ENCODE measurements at regions not wholly inside any gene's neighbourhood (a gene's known extent, or its start where the extent isn't known, plus 50 kb on each side); places are given as distances from the start of the nearest gene placed in this dataset.
"Not testable (repeated sequence)": the region's sequence is repeated elsewhere in the genome, so short reads cannot be mapped to it uniquely, and the experiment has no call there.

DNA sequence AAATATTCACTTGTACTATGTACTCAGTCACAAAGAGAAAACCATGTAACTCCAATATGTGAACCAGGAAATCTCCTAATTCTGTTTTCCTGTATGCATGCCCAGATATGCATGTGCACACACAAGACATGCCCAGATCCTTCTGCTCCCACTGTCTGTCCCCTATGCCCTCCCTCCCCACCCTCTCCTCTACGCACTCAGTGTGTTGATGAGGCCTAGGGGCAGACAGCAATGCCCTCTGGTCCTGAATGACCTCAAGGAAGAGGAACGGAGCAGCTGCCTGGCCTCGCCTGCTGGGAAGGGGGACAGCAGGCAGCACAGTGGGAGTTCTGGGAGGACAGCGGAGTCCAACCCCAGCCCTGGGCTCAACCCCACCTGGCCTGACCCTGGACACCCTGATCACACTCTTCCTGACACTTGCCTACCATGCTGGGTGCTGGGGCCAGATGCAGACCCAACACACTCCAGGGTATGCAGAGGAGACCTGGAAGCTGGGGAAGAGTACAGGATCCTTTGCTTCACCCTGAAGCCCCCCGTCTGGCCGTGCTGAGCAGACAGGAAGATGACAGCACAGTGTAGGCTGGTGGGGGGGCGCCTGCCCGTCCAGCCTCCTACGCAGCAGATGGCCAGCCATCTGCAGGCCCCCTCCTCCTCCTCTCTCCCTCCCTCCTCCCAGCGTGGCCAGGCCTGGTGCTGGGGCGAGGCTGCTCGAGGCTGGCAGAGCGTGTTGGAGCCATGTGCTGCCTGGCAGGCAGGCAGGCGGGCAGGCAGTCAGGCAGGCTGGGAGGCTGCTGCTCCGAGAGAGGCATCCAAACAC is 106.6 kb upstream of the NCOR2 start:
- DNase-seq (ENCODE audit: low read depth) = no peak
- H3K4me3 ChIP-seq (ENCODE audit: low read depth, low read length) = no peak overlapping the region
- TF ChIP-seq CTCF (IDR thresholded peaks at IDR 0.05; ENCODE audit: insufficient read depth, low read depth, low read length, missing control alignments) = no peak

DNA sequence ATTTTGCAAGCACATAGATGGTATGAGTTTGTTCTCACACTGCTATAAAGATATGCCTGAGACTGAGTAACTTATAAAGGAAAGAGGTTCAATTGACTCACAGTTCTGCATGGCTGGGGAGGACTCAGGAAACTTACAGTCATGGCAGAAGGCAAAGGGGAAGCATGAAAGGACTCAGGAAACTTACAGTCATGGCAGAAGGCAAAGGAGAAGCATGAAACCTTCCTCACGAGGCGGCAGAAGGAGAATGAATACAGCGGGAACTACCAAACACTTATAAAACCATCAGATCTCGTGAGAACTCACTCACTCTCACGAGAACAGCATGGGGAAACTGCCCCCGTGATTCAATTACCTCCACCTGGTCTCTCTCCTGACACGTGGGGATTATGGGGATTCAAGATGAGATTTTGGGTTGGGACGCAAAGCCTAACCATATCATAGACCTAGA is 101.9 kb upstream of the NCOR2 start:
- H3K4me3 ChIP-seq (ENCODE audit: low read depth, low read length); DNase-seq (ENCODE audit: low read depth): not testable (repeated sequence)

GRCh38 chr12:124668602-124669001 is 101.2 kb upstream of the NCOR2 start:
- no peak overlapping the region for H3K4me3 ChIP-seq (ENCODE audit: low read depth, low read length)
- DNase-seq (ENCODE audit: low read depth) = no peak
- no peak for TF ChIP-seq CTCF (IDR thresholded peaks at IDR 0.05; ENCODE audit: insufficient read depth, low read depth, low read length, missing control alignments)

DNA sequence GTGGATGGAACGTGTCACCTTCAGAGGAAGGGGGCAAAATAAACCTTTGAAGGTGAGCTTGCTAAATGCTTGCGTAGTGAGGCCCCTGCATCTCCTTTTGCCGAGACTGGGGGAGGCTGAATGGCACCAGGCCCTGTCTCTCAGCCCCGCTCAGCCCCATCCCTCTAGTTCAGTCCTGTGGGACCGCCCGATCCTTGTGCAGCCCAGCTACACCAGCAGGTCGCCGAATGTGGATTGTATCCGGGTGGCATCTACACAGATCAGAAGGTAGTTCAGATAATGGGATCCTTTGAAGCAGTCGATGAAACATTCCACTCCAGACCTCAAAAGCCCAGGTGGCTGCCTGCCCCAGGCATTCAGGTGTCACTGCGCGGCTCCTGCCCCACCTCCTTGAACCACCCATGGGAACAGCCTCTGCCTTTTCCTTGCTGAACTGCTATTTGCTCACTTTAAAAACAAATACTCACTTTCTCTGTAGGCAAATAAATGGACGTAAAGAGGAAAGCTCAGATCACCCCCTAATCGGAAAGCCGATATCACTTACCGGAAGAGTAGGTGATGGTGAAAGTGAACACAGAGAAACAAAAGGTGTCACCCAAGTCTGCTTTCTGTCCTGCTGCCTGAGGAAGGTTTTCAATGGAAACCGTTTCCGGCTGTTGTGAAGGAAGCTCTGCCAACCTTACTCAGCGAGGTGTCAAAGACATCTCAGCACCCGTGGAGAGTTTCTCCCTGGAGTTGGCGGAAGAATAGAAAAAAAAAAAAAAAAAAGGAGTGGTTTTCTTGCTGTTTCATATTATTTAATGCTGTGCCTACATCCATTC is 100.3 kb upstream of the NCOR2 start:
- TF ChIP-seq CTCF (IDR thresholded peaks at IDR 0.05; ENCODE audit: insufficient read depth, low read depth, low read length, missing control alignments) = no peak
- no peak overlapping the region for H3K4me3 ChIP-seq (ENCODE audit: low read depth, low read length)
- DNase-seq (ENCODE audit: low read depth) = no peak

- TF ChIP-seq CTCF (IDR thresholded peaks at IDR 0.05; ENCODE audit: insufficient read depth, low read depth, low read length, missing control alignments) = no peak
- H3K4me3 ChIP-seq (ENCODE audit: low read depth, low read length) = no peak overlapping the region
- DNase-seq (ENCODE audit: low read depth) = no peak
These were observed 99.4 kb upstream of the NCOR2 start for GRCh38 chr12:124666722-124667259.

DNA sequence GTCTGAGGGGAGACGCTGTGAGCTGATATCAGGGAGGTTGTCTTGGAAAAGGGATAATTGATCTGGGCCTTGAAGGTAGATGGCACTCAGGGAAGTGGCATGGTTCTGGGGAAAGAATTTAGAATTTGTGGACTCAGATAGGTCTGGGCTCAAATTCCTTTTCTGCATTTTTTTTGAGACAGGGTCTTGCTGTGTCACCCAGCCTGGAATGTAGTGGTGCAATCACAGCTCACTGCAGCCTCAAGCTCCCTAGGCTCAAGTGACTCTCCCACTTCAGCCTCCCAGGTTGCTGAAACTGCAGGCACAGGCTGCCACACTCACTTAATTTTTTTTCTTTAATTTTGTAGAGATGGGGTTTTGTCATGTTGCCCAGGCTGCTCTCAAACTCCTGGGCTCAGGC is 98.1 kb upstream of the NCOR2 start:
- no peak overlapping the region for H3K4me3 ChIP-seq (ENCODE audit: low read depth, low read length)
- no peak for TF ChIP-seq CTCF (IDR thresholded peaks at IDR 0.05; ENCODE audit: insufficient read depth, low read depth, low read length, missing control alignments)
- no peak for DNase-seq (ENCODE audit: low read depth)

DNA sequence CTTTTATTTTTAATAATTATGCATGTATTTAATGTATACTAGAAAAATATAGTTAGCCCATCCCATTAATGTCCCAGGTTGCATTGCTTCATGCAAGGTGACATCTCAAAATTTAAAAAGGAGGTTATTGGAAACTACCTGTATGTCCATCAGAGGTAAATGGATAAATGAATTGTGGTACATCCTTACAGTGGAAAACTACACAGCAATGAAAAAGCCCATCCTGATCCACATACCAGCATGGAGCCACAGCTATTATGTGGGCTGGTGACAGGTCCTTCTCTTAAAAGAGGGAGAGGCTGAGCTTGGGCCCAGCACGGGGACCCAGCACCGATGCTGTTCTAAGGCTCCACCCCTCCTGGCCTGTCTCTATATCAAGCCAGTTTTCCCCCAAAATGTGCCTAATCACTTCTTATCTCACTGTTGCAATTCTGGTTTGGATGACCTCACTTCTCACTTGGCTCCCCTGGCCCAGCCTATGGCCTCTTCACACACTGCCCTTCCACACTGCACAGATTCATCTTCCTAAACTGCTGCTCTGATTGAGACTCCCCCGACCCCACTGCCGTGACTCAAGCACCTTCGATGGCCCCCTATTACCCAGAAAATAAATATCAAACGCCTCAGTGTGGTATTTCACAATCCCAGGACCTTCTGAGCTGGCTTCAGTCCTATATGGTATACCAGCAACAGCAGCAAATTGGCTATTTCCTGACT is 97.1 kb upstream of the NCOR2 start:
- H3K4me3 ChIP-seq (ENCODE audit: low read depth, low read length) = no peak overlapping the region
- TF ChIP-seq CTCF (IDR thresholded peaks at IDR 0.05; ENCODE audit: insufficient read depth, low read depth, low read length, missing control alignments) = no peak
- DNase-seq (ENCODE audit: low read depth) = no peak
